Ovary (tissue), 3 donors: ENCODE measurements at regions not wholly inside any gene's neighbourhood (a gene's known extent, or its start where the extent isn't known, plus 50 kb on each side); places are given as distances from the start of the nearest gene placed in this dataset.

Experiments
- CTCF ChIP-seq, 3 donors: fragments of 450-650 bp in 2 of 3; fragments of 200-600 bp in 1 of 3; IDR thresholded peaks; one replicate each; pipeline versions ENCODE4 v1.5.1 to v1.8.0; 2016 to 2022; ENCODE audit warnings: antibody characterized with exemption in 3 of 3, mild to moderate bottlenecking in 1 of 3
- EP300 ChIP-seq: sonication (generic); formaldehyde crosslinking; IDR thresholded peaks from one replicate; pipeline ENCODE4 v1.6.1; 2017; ENCODE audit warnings: antibody characterized with exemption
- POLR2A ChIP-seq: fragments of 450-650 bp; IDR thresholded peaks from one replicate; pipeline ENCODE4 v1.6.1; 2017; ENCODE audit warnings: antibody characterized with exemption, mild to moderate bottlenecking, moderate library complexity
- donor health status: DM: no; HTN: no; CAD: no.

- TF ChIP-seq CTCF (IDR thresholded peaks at IDR 0.05) (no peak), EP300 (no peak), POLR2A (no peak)
Measured at GRCh38 chr13:56924401-56924800, 216.3 kb upstream of the PRR20A start.
